OCI-LY1 (cell line): ENCODE measurements at regions not wholly inside any gene's neighbourhood (a gene's known extent, or its start where the extent isn't known, plus 50 kb on each side); places are given as distances from the start of the nearest gene placed in this dataset.

Experiments
- CTCF ChIP-seq: fragments of 200-600 bp; sonication (generic), shearing (Covaris generic); IDR thresholded peaks from 2 replicates; pipeline ENCODE4 v1.5.1; 2017; ENCODE audit warnings: mild to moderate bottlenecking, antibody characterized with exemption, low read length, moderate library complexity, mixed read lengths
- EZH2 ChIP-seq: fragments of 200-600 bp; sonication (generic), shearing (Covaris generic); IDR thresholded peaks from 2 replicates; pipeline ENCODE4 v1.8.0; 2017; ENCODE audit warnings: borderline replicate concordance, mixed run types, mild to moderate bottlenecking, antibody characterized with exemption, low read length, moderate library complexity, mixed read lengths

- TF ChIP-seq EZH2 (no peak), CTCF (no peak)
Observed at GRCh38 chr11:29452146-29452545, 564.7 kb downstream of the KCNA4 start.
